ENCODE measurements at regions not wholly inside any gene's neighbourhood (a gene's known extent, or its start where the extent isn't known, plus 50 kb on each side); places are given as distances from the start of the nearest gene placed in this dataset.

DNA sequence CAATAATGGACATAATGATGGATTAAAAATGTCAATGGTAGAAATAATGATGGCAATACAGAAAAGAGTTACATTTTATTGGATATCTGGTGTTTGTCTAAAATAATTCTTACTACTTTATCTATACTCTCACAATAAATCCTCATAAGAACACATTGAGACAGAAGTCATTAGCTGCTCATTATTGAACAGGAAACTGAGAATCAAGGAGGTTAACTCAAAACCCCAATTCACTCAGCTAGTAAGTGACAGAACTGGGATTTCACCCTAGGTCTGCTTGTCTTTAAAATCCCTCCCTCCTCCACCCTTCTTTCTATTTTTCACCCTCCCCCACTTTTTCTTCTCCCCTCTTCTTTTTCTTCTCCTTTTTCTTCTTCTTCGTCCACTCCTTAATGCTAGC, 285.8 kb upstream of the TNC start:
- no peak for TF ChIP-seq GATA3 (IDR thresholded peaks at IDR 0.05; ENCODE audit: low read depth, low read length)
- no peak for TF ChIP-seq GATA2 (IDR thresholded peaks at IDR 0.05; ENCODE audit: low read depth, low read length)

All from SH-SY5Y (cell line).